IMR-90 (cell line): ENCODE measurements at regions not wholly inside any gene's neighbourhood (a gene's known extent, or its start where the extent isn't known, plus 50 kb on each side); places are given as distances from the start of the nearest gene placed in this dataset.

Experiments used
- ATAC-seq: fragments of 200-7000 bp; cut with Tn5 transposase; 2 replicates; pipeline ENCODE4 v1.9.1; 2020; ENCODE audit warnings: low read depth, mild to moderate bottlenecking, moderate library complexity
- BruUV-seq: library from RNA; stranded (reverse); fragments of 400-500 nt; replicated peaks from 2 replicates; lab custom pipeline; 2021; lab: Mats Ljungman, UMichigan
- CTCF ChIA-PET: fragments of 300-600 bp; formaldehyde crosslinking; extraction: SDS; loops from one replicate; lab custom pipeline; 2021; ENCODE audit warnings: antibody characterized with exemption; lab: Yijun Ruan, JAX
- POLR2A ChIA-PET: fragments of 300-600 bp; sonication (Branson Sonifier 250); formaldehyde crosslinking; loops from one replicate; lab custom pipeline; 2022; ENCODE audit warnings: antibody characterized with exemption; ENCODE audit not compliant: unreplicated experiment; lab: Charles Lee
- DNase-seq: peaks from one replicate; pipeline ENCODE4 v3.0.0; 2013
- H2AFZ ChIP-seq: replicated peaks from 2 replicates; pipeline ENCODE3; 2013; ENCODE audit warnings: low read length, mild to moderate bottlenecking; ENCODE audit not compliant: poor library complexity
- H2AK5ac ChIP-seq: 2 replicates; pipeline ENCODE4 v1.6.1; 2013; ENCODE audit warnings: low read depth, low read length, inconsistent platforms
- H2AK9ac ChIP-seq: replicated peaks from 2 replicates; pipeline ENCODE3; 2013; ENCODE audit warnings: mild to moderate bottlenecking, low read depth, low read length, moderate library complexity; ENCODE audit not compliant: poor library complexity
- H2BK120ac ChIP-seq: 2 replicates; pipeline ENCODE4 v1.6.1; 2013; ENCODE audit warnings: low read depth, low read length, inconsistent platforms
- H2BK15ac ChIP-seq: 3 replicates; pipeline ENCODE4 v1.6.1; 2013; ENCODE audit warnings: low read depth, low read length, inconsistent platforms
- H2BK20ac ChIP-seq: 2 replicates; pipeline ENCODE4 v1.6.1; 2013; ENCODE audit warnings: low read depth, mild to moderate bottlenecking, inconsistent platforms, low read length, moderate library complexity
- H2BK5ac ChIP-seq: 2 replicates; pipeline ENCODE4 v1.6.1; 2013; ENCODE audit warnings: mild to moderate bottlenecking, low read depth, low read length, inconsistent platforms; ENCODE audit not compliant: poor library complexity, severe bottlenecking
- H3K14ac ChIP-seq: replicated peaks from 2 replicates; pipeline ENCODE4 v1.6.1; 2013; ENCODE audit warnings: low read depth, low read length, inconsistent platforms
- H3K18ac ChIP-seq: 2 replicates; pipeline ENCODE4 v1.6.1; 2013; ENCODE audit warnings: low read depth, low read length, control low read depth
- H3K23ac ChIP-seq: 2 replicates; pipeline ENCODE4 v1.6.1; 2013; ENCODE audit warnings: low read depth, low read length, inconsistent platforms
- H3K27ac ChIP-seq: 2 replicates; pipeline ENCODE4 v1.5.1; 2013; ENCODE audit warnings: mild to moderate bottlenecking, control low read depth, low read length; ENCODE audit not compliant: insufficient read depth
- H3K27me3 ChIP-seq: 2 replicates; pipeline ENCODE4 v1.6.1; 2013; ENCODE audit warnings: low read length; ENCODE audit not compliant: control insufficient read depth, insufficient read depth
- H3K36me3 ChIP-seq: 2 replicates; pipeline ENCODE4 v1.6.1; 2013; ENCODE audit warnings: low read length, mixed read lengths; ENCODE audit not compliant: control insufficient read depth, insufficient read depth
- H3K4ac ChIP-seq: 2 replicates; pipeline ENCODE4 v1.6.1; 2013; ENCODE audit warnings: low read depth, low read length, inconsistent platforms
- H3K4me1 ChIP-seq: 2 replicates; pipeline ENCODE4 v1.6.1; 2013; ENCODE audit warnings: low read length, mixed read lengths; ENCODE audit not compliant: control insufficient read depth, insufficient read depth
- H3K4me2 ChIP-seq: 2 replicates; pipeline ENCODE4 v1.6.1; 2013; ENCODE audit warnings: low read depth, mild to moderate bottlenecking, control low read depth, low read length, moderate library complexity
- H3K4me3 ChIP-seq: 2 replicates; pipeline ENCODE4 v1.5.1; 2013; ENCODE audit warnings: low read depth, mild to moderate bottlenecking, control low read depth, low read length, moderate library complexity; ENCODE audit not compliant: insufficient read depth
- H3K56ac ChIP-seq: 2 replicates; pipeline ENCODE4 v1.6.1; 2013; ENCODE audit warnings: low read length, inconsistent platforms; ENCODE audit not compliant: insufficient read depth; ENCODE audit errors: extremely low read depth
- H3K79me1 ChIP-seq, 2 experiments: 2 replicates each; pipeline ENCODE4 v1.6.1; 2013; ENCODE audit warnings: low read length in 2 of 2, inconsistent platforms in 1 of 2, low read depth in 1 of 2
- H3K9ac ChIP-seq: 2 replicates; pipeline ENCODE4 v1.6.1; 2013; ENCODE audit warnings: low read depth, low read length, control low read depth
- H3K9me1 ChIP-seq: 2 replicates; pipeline ENCODE4 v1.6.1; 2013; ENCODE audit warnings: low read length, inconsistent platforms; ENCODE audit not compliant: insufficient read depth
- H3K9me3 ChIP-seq: 2 replicates; pipeline ENCODE4 v1.6.1; 2013; ENCODE audit warnings: low read length; ENCODE audit not compliant: control insufficient read depth, insufficient read depth
- H4K20me1 ChIP-seq: 2 replicates; pipeline ENCODE4 v1.6.1; 2013; ENCODE audit warnings: low read length, inconsistent platforms; ENCODE audit not compliant: insufficient read depth
- H4K5ac ChIP-seq: 2 replicates; pipeline ENCODE4 v1.6.1; 2013; ENCODE audit warnings: mild to moderate bottlenecking, low read depth, low read length, control low read depth
- H4K8ac ChIP-seq, 2 experiments: 2 replicates each; pipeline ENCODE4 v1.6.1; 2013; ENCODE audit warnings: low read depth in 2 of 2, low read length in 2 of 2, control low read depth in 1 of 2, inconsistent platforms in 1 of 2
- H4K91ac ChIP-seq: 2 replicates; pipeline ENCODE4 v1.6.1; 2013; ENCODE audit warnings: low read depth, low read length, inconsistent platforms; ENCODE audit not compliant: insufficient read depth
- BHLHE40 ChIP-seq: fragments of 150-350 bp; IDR thresholded peaks from 2 replicates; pipeline ENCODE4 v1.6.1; 2016; ENCODE audit warnings: mild to moderate bottlenecking, low read depth, low read length
- CHD1 ChIP-seq: IDR thresholded peaks from 2 replicates; pipeline ENCODE4 v1.6.1; 2012; ENCODE audit warnings: low read depth, low read length, improper control_type of control experiment
- FOS ChIP-seq: fragments of 150-350 bp; IDR thresholded peaks from 2 replicates; pipeline ENCODE4 v1.6.1; 2016; ENCODE audit warnings: low read depth, low read length
- MAFK ChIP-seq: IDR thresholded peaks from 2 replicates; pipeline ENCODE4 v1.6.1; 2012; ENCODE audit warnings: low read depth, low read length, improper control_type of control experiment
- NFE2L2 ChIP-seq: fragments of 150-350 bp; IDR thresholded peaks from 2 replicates; pipeline ENCODE4 v1.6.1; 2016; ENCODE audit warnings: low read depth, mild to moderate bottlenecking, low read length
- POLR2A ChIP-seq: IDR thresholded peaks from 2 replicates; pipeline ENCODE4 v1.6.1; 2012; ENCODE audit warnings: mild to moderate bottlenecking, low read depth, low read length
- RCOR1 ChIP-seq: IDR thresholded peaks from 2 replicates; pipeline ENCODE4 v1.6.1; 2012; ENCODE audit warnings: mild to moderate bottlenecking, low read length, improper control_type of control experiment; ENCODE audit not compliant: insufficient replicate concordance
- SMC3 ChIP-seq: fragments of 150-350 bp; IDR thresholded peaks from 2 replicates; pipeline ENCODE4 v1.6.1; 2016; ENCODE audit warnings: low read depth, mild to moderate bottlenecking, antibody characterized with exemption, low read length, moderate library complexity
- WGBS, 2 experiments: methylation state at CpG; one replicate each; pipeline versions ENCODE4 v1.1.5 to v1.1.7; 2013; ENCODE audit warnings: missing lambda C conversion rate in 2 of 2; ENCODE audit not compliant: insufficient read length in 1 of 2; ENCODE audit errors: extremely low coverage in 2 of 2; 5-methylcytosine and 5-hydroxymethylcytosine counted together
- dilution Hi-C: fragments of 300-500 bp; cut with HindIII; formaldehyde crosslinking; loops from one replicate; pipeline ENCODE4 v1.14.3; 2018; ENCODE audit warnings: low sequenced_read_pairs; ENCODE audit not compliant: unreplicated experiment
- in situ Hi-C: fragments of 300-500 bp; cut with MboI; formaldehyde crosslinking; loops from 3 replicates; pipeline ENCODE4 v1.14.3; 2019; ENCODE audit warnings: low sequenced_read_pairs, inconsistent platforms, mixed read lengths
- intact Hi-C: fragments of 100-400 bp; cut with micrococcal nuclease; formaldehyde crosslinking; loops from 2 replicates; pipeline ENCODE4 v1.10.0; 2022

DNA sequence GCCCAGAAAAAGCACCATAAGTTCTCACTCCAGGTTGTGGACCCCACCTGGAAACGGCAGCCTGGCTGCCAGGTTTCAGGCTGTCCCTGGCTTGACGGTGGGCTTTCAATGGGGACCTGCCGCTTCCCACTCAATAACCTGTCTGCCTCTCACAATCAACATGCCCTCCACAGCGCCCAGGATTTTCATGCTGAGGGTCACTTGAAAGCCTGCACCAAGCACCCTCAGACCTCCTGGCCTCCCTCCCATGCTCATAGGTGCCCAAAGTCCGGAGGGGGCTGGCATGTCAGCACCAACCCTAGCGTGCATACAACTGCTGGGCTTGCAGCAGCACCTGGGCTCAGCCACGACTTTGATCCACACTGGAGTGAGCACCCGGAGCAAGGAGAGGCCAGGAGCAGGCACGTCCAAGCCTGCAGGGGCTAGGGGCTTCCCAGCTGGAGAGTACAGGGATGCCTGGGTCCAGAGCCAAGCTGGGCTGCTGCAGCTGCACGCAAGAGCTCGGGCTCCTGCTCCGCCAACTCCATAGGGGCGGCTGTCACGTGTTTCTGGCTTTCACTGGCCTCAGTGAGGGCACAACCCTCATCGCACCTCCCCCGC lies 1214.3 kb upstream of the RAG2 start:
- Histone ChIP-seq H3K23ac (no peak overlapping the region), H3K9me1 (no peaks in the 10 kb centered on the region), H3K27me3 (no peaks in the 10 kb centered on the region), H3K14ac (no peak overlapping the region), H3K36me3 (no peaks in the 10 kb centered on the region), H4K5ac (no peak overlapping the region), H3K9me3 (no peaks in the 10 kb centered on the region), H3K9ac (no peak overlapping the region), H2AK9ac (no peak overlapping the region), H3K4me2 (no peak overlapping the region), H3K4ac (no peak overlapping the region), H3K4me3 (no peak overlapping the region), H3K79me1 (no peaks in the 10 kb centered on the region), H3K4me1 (no peaks in the 10 kb centered on the region), H2BK15ac (no peak overlapping the region), H4K20me1 (no peaks in the 10 kb centered on the region), H2BK120ac (no peak overlapping the region), H3K56ac (no peak overlapping the region), H3K18ac (no peak overlapping the region), H4K91ac (no peak overlapping the region), H2BK20ac (no peak overlapping the region), H3K27ac (no peak overlapping the region), H2AK5ac (no peak overlapping the region), H2BK5ac (no peak overlapping the region), H2AFZ (no peak overlapping the region), H4K8ac (no peak overlapping the region)
- POLR2A ChIA-PET: no interaction called here
- intact Hi-C loops (no loop called here), dilution Hi-C loops (no loop called here), in situ Hi-C loops (no loop called here)
- 64% methylated on average over 8 of the region's 16 CpGs; no CpG with 5 or more reads in 1 of the 2 experiments for WGBS, 2 experiments
- no TSS peak for BruUV-seq
- TF ChIP-seq NFE2L2 (no peak), RCOR1 (no peak), POLR2A (no peak), CHD1 (no peak), MAFK (no peak), SMC3 (no peak), BHLHE40 (no peak), FOS (no peak)
- ATAC-seq (no peak), DNase-seq (no peak)
- CTCF ChIA-PET: no interaction called here
